Gastroesophageal sphincter (tissue), 3 donors: ENCODE measurements at regions not wholly inside any gene's neighbourhood (a gene's known extent, or its start where the extent isn't known, plus 50 kb on each side); places are given as distances from the start of the nearest gene placed in this dataset.

Source experiments
- CTCF ChIP-seq, 4 experiments: fragments of 200-600 bp in 2 of 4; fragments of 450-650 bp in 2 of 4; sonication (generic) in 1 of 4; IDR thresholded peaks; one replicate each; pipeline ENCODE4 v1.5.1; 2017 to 2019; ENCODE audit warnings: antibody characterized with exemption in 4 of 4, mild to moderate bottlenecking in 2 of 4, moderate library complexity in 2 of 4
- POLR2A ChIP-seq, 2 donors: fragments of 450-650 bp; IDR thresholded peaks; one replicate each; pipeline ENCODE4 v1.6.1; 2017; ENCODE audit warnings: antibody characterized with exemption in 2 of 2, mild to moderate bottlenecking in 2 of 2, moderate library complexity in 1 of 2

- TF ChIP-seq POLR2A (IDR thresholded peaks at IDR 0.05) (no peak), CTCF (IDR thresholded peaks at IDR 0.05) (no peak)
Measured at GRCh38 chr1:188949701-188950100, 1528.0 kb downstream of the BRINP3 start.
